IMR-90 (cell line): ENCODE measurements at regions not wholly inside any gene's neighbourhood (a gene's known extent, or its start where the extent isn't known, plus 50 kb on each side); places are given as distances from the start of the nearest gene placed in this dataset.

Experiments
- ATAC-seq: fragments of 200-7000 bp; cut with Tn5 transposase; 2 replicates; pipeline ENCODE4 v1.9.1; 2020; ENCODE audit warnings: low read depth, mild to moderate bottlenecking, moderate library complexity
- BruUV-seq: library from RNA; stranded (reverse); fragments of 400-500 nt; replicated peaks from 2 replicates; lab custom pipeline; 2021; lab: Mats Ljungman, UMichigan
- CTCF ChIA-PET: fragments of 300-600 bp; formaldehyde crosslinking; extraction: SDS; loops from one replicate; lab custom pipeline; 2021; ENCODE audit warnings: antibody characterized with exemption; lab: Yijun Ruan, JAX
- POLR2A ChIA-PET: fragments of 300-600 bp; sonication (Branson Sonifier 250); formaldehyde crosslinking; loops from one replicate; lab custom pipeline; 2022; ENCODE audit warnings: antibody characterized with exemption; ENCODE audit not compliant: unreplicated experiment; lab: Charles Lee
- DNase-seq: peaks from one replicate; pipeline ENCODE4 v3.0.0; 2013
- H2AFZ ChIP-seq: replicated peaks from 2 replicates; pipeline ENCODE3; 2013; ENCODE audit warnings: low read length, mild to moderate bottlenecking; ENCODE audit not compliant: poor library complexity
- H2AK5ac ChIP-seq: 2 replicates; pipeline ENCODE4 v1.6.1; 2013; ENCODE audit warnings: low read depth, low read length, inconsistent platforms
- H2AK9ac ChIP-seq: replicated peaks from 2 replicates; pipeline ENCODE3; 2013; ENCODE audit warnings: mild to moderate bottlenecking, low read depth, low read length, moderate library complexity; ENCODE audit not compliant: poor library complexity
- H2BK120ac ChIP-seq: 2 replicates; pipeline ENCODE4 v1.6.1; 2013; ENCODE audit warnings: low read depth, low read length, inconsistent platforms
- H2BK15ac ChIP-seq: 3 replicates; pipeline ENCODE4 v1.6.1; 2013; ENCODE audit warnings: low read depth, low read length, inconsistent platforms
- H2BK20ac ChIP-seq: 2 replicates; pipeline ENCODE4 v1.6.1; 2013; ENCODE audit warnings: low read depth, mild to moderate bottlenecking, inconsistent platforms, low read length, moderate library complexity
- H2BK5ac ChIP-seq: 2 replicates; pipeline ENCODE4 v1.6.1; 2013; ENCODE audit warnings: mild to moderate bottlenecking, low read depth, low read length, inconsistent platforms; ENCODE audit not compliant: poor library complexity, severe bottlenecking
- H3K14ac ChIP-seq: replicated peaks from 2 replicates; pipeline ENCODE4 v1.6.1; 2013; ENCODE audit warnings: low read depth, low read length, inconsistent platforms
- H3K18ac ChIP-seq: 2 replicates; pipeline ENCODE4 v1.6.1; 2013; ENCODE audit warnings: low read depth, low read length, control low read depth
- H3K23ac ChIP-seq: 2 replicates; pipeline ENCODE4 v1.6.1; 2013; ENCODE audit warnings: low read depth, low read length, inconsistent platforms
- H3K27ac ChIP-seq: 2 replicates; pipeline ENCODE4 v1.5.1; 2013; ENCODE audit warnings: mild to moderate bottlenecking, control low read depth, low read length; ENCODE audit not compliant: insufficient read depth
- H3K27me3 ChIP-seq: 2 replicates; pipeline ENCODE4 v1.6.1; 2013; ENCODE audit warnings: low read length; ENCODE audit not compliant: control insufficient read depth, insufficient read depth
- H3K36me3 ChIP-seq: 2 replicates; pipeline ENCODE4 v1.6.1; 2013; ENCODE audit warnings: low read length, mixed read lengths; ENCODE audit not compliant: control insufficient read depth, insufficient read depth
- H3K4ac ChIP-seq: 2 replicates; pipeline ENCODE4 v1.6.1; 2013; ENCODE audit warnings: low read depth, low read length, inconsistent platforms
- H3K4me1 ChIP-seq: 2 replicates; pipeline ENCODE4 v1.6.1; 2013; ENCODE audit warnings: low read length, mixed read lengths; ENCODE audit not compliant: control insufficient read depth, insufficient read depth
- H3K4me2 ChIP-seq: 2 replicates; pipeline ENCODE4 v1.6.1; 2013; ENCODE audit warnings: low read depth, mild to moderate bottlenecking, control low read depth, low read length, moderate library complexity
- H3K4me3 ChIP-seq: 2 replicates; pipeline ENCODE4 v1.5.1; 2013; ENCODE audit warnings: low read depth, mild to moderate bottlenecking, control low read depth, low read length, moderate library complexity; ENCODE audit not compliant: insufficient read depth
- H3K56ac ChIP-seq: 2 replicates; pipeline ENCODE4 v1.6.1; 2013; ENCODE audit warnings: low read length, inconsistent platforms; ENCODE audit not compliant: insufficient read depth; ENCODE audit errors: extremely low read depth
- H3K79me1 ChIP-seq, 2 experiments: 2 replicates each; pipeline ENCODE4 v1.6.1; 2013; ENCODE audit warnings: low read length in 2 of 2, inconsistent platforms in 1 of 2, low read depth in 1 of 2
- H3K9ac ChIP-seq: 2 replicates; pipeline ENCODE4 v1.6.1; 2013; ENCODE audit warnings: low read depth, low read length, control low read depth
- H3K9me1 ChIP-seq: 2 replicates; pipeline ENCODE4 v1.6.1; 2013; ENCODE audit warnings: low read length, inconsistent platforms; ENCODE audit not compliant: insufficient read depth
- H3K9me3 ChIP-seq: 2 replicates; pipeline ENCODE4 v1.6.1; 2013; ENCODE audit warnings: low read length; ENCODE audit not compliant: control insufficient read depth, insufficient read depth
- H4K20me1 ChIP-seq: 2 replicates; pipeline ENCODE4 v1.6.1; 2013; ENCODE audit warnings: low read length, inconsistent platforms; ENCODE audit not compliant: insufficient read depth
- H4K5ac ChIP-seq: 2 replicates; pipeline ENCODE4 v1.6.1; 2013; ENCODE audit warnings: mild to moderate bottlenecking, low read depth, low read length, control low read depth
- H4K8ac ChIP-seq, 2 experiments: 2 replicates each; pipeline ENCODE4 v1.6.1; 2013; ENCODE audit warnings: low read depth in 2 of 2, low read length in 2 of 2, control low read depth in 1 of 2, inconsistent platforms in 1 of 2
- H4K91ac ChIP-seq: 2 replicates; pipeline ENCODE4 v1.6.1; 2013; ENCODE audit warnings: low read depth, low read length, inconsistent platforms; ENCODE audit not compliant: insufficient read depth
- BHLHE40 ChIP-seq: fragments of 150-350 bp; IDR thresholded peaks from 2 replicates; pipeline ENCODE4 v1.6.1; 2016; ENCODE audit warnings: mild to moderate bottlenecking, low read depth, low read length
- CEBPB ChIP-seq: IDR thresholded peaks from 2 replicates; pipeline ENCODE4 v1.6.1; 2012; ENCODE audit warnings: low read depth, low read length, improper control_type of control experiment
- FOS ChIP-seq: fragments of 150-350 bp; IDR thresholded peaks from 2 replicates; pipeline ENCODE4 v1.6.1; 2016; ENCODE audit warnings: low read depth, low read length
- NFE2L2 ChIP-seq: fragments of 150-350 bp; IDR thresholded peaks from 2 replicates; pipeline ENCODE4 v1.6.1; 2016; ENCODE audit warnings: low read depth, mild to moderate bottlenecking, low read length
- POLR2A ChIP-seq: IDR thresholded peaks from 2 replicates; pipeline ENCODE4 v1.6.1; 2012; ENCODE audit warnings: mild to moderate bottlenecking, low read depth, low read length
- RAD21 ChIP-seq: IDR thresholded peaks from 2 replicates; pipeline ENCODE4 v1.6.1; 2012; ENCODE audit warnings: low read length, improper control_type of control experiment
- RCOR1 ChIP-seq: IDR thresholded peaks from 2 replicates; pipeline ENCODE4 v1.6.1; 2012; ENCODE audit warnings: mild to moderate bottlenecking, low read length, improper control_type of control experiment; ENCODE audit not compliant: insufficient replicate concordance
- WGBS, 2 experiments: methylation state at CpG; one replicate each; pipeline versions ENCODE4 v1.1.5 to v1.1.7; 2013; ENCODE audit warnings: missing lambda C conversion rate in 2 of 2; ENCODE audit not compliant: insufficient read length in 1 of 2; ENCODE audit errors: extremely low coverage in 2 of 2; 5-methylcytosine and 5-hydroxymethylcytosine counted together
- dilution Hi-C: fragments of 300-500 bp; cut with HindIII; formaldehyde crosslinking; loops from one replicate; pipeline ENCODE4 v1.14.3; 2018; ENCODE audit warnings: low sequenced_read_pairs; ENCODE audit not compliant: unreplicated experiment
- in situ Hi-C: fragments of 300-500 bp; cut with MboI; formaldehyde crosslinking; loops from 3 replicates; pipeline ENCODE4 v1.14.3; 2019; ENCODE audit warnings: low sequenced_read_pairs, inconsistent platforms, mixed read lengths
- intact Hi-C: fragments of 100-400 bp; cut with micrococcal nuclease; formaldehyde crosslinking; loops from 2 replicates; pipeline ENCODE4 v1.10.0; 2022
- TF ChIP-seq, protein P1 (sequence below): fragments of 150-350 bp; IDR thresholded peaks from 2 replicates; pipeline ENCODE4 v1.6.1; 2017; ENCODE audit warnings: mild to moderate bottlenecking, antibody characterized with exemption, low read length, low read depth
- TF ChIP-seq, protein P2 (sequence below): conservative IDR thresholded peaks from 2 replicates; pipeline ENCODE4 v1.5.1; 2012; ENCODE audit warnings: mild to moderate bottlenecking, low read depth, low read length, improper control_type of control experiment
- TF ChIP-seq, protein P3 (sequence below): fragments of 150-350 bp; IDR thresholded peaks from 2 replicates; pipeline ENCODE4 v1.6.1; 2016; ENCODE audit warnings: low read depth, mild to moderate bottlenecking, low read length, moderate library complexity, borderline replicate concordance

DNA sequence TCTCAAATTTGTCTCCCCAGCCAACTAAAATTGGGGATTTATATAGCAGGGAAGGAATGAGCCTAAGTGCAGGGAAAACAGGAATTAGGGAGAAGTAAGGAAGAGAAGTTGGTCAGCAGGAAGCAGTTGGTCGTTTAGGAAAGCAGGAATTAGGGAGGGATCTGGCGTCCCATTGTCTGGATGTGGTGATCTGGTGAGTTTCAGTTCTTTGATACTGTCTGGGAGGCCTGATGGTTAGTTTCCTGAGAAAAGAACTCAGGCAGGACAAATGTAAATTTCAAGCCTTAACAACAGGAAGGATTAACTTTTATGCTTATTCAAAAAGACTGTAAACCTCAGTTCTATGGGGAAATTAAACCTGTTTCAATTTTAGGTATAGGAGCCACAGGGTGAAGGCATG is 116.2 kb upstream of the PRL start:
- no peak overlapping the region for H2AFZ ChIP-seq
- no peaks in the 10 kb centered on the region for H3K36me3 ChIP-seq
- H3K9me3 ChIP-seq: peaks cover under 1% of the 10 kb centered on the region
- in situ Hi-C loops (no loop called here), intact Hi-C loops (no loop called here), dilution Hi-C loops (no loop called here)
- no peak overlapping the region for H4K8ac ChIP-seq
- peak overlapping the region; percentile 57; the same call in 1 of the 2 replicates for H4K5ac ChIP-seq
- H3K4me3 ChIP-seq: no peak overlapping the region
- 75% methylated on average over 2 of the region's 2 CpGs; no CpG with 5 or more reads in 1 of the 2 experiments for WGBS, 2 experiments
- TF ChIP-seq, protein P1, sequence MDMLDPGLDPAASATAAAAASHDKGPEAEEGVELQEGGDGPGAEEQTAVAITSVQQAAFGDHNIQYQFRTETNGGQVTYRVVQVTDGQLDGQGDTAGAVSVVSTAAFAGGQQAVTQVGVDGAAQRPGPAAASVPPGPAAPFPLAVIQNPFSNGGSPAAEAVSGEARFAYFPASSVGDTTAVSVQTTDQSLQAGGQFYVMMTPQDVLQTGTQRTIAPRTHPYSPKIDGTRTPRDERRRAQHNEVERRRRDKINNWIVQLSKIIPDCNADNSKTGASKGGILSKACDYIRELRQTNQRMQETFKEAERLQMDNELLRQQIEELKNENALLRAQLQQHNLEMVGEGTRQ: no peak
- no peak for TF ChIP-seq RCOR1
- TF ChIP-seq POLR2A: no peak
- TF ChIP-seq, protein P2, sequence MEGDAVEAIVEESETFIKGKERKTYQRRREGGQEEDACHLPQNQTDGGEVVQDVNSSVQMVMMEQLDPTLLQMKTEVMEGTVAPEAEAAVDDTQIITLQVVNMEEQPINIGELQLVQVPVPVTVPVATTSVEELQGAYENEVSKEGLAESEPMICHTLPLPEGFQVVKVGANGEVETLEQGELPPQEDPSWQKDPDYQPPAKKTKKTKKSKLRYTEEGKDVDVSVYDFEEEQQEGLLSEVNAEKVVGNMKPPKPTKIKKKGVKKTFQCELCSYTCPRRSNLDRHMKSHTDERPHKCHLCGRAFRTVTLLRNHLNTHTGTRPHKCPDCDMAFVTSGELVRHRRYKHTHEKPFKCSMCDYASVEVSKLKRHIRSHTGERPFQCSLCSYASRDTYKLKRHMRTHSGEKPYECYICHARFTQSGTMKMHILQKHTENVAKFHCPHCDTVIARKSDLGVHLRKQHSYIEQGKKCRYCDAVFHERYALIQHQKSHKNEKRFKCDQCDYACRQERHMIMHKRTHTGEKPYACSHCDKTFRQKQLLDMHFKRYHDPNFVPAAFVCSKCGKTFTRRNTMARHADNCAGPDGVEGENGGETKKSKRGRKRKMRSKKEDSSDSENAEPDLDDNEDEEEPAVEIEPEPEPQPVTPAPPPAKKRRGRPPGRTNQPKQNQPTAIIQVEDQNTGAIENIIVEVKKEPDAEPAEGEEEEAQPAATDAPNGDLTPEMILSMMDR: no peak
- TF ChIP-seq, protein P3, sequence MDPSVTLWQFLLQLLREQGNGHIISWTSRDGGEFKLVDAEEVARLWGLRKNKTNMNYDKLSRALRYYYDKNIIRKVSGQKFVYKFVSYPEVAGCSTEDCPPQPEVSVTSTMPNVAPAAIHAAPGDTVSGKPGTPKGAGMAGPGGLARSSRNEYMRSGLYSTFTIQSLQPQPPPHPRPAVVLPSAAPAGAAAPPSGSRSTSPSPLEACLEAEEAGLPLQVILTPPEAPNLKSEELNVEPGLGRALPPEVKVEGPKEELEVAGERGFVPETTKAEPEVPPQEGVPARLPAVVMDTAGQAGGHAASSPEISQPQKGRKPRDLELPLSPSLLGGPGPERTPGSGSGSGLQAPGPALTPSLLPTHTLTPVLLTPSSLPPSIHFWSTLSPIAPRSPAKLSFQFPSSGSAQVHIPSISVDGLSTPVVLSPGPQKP: no peak
- no peak for TF ChIP-seq CEBPB
- TF ChIP-seq BHLHE40: no peak
- TF ChIP-seq FOS: no peak
- no peak for TF ChIP-seq RAD21
- no peak for TF ChIP-seq NFE2L2
- BruUV-seq: no TSS peak
- no peaks in the 10 kb centered on the region for H4K20me1 ChIP-seq
- no peak overlapping the region for H2BK15ac ChIP-seq
- H3K23ac ChIP-seq: no peak overlapping the region
- no peak overlapping the region for H3K4me2 ChIP-seq
- peak overlapping the region; percentile 64; the same call in 1 of the 2 replicates for H3K18ac ChIP-seq
- no peaks in the 10 kb centered on the region for H3K79me1 ChIP-seq
- no peak overlapping the region for H3K14ac ChIP-seq
- no peak overlapping the region for H3K4ac ChIP-seq
- no peak overlapping the region for H3K9ac ChIP-seq
- H2AK5ac ChIP-seq: 0 out of 2 replicates have a peak overlapping the region, but pooled peaks have one; percentile 12
- no peak overlapping the region for H2BK120ac ChIP-seq
- POLR2A ChIA-PET: no interaction called here
- H3K27me3 ChIP-seq: no peaks in the 10 kb centered on the region
- no peak overlapping the region for H2AK9ac ChIP-seq
- DNase-seq: no peak
- H3K9me1 ChIP-seq: no peaks in the 10 kb centered on the region
- ATAC-seq: no peak
- no peak overlapping the region for H2BK5ac ChIP-seq
- no peak overlapping the region for H4K91ac ChIP-seq
- no peak overlapping the region for H3K27ac ChIP-seq
- no peaks in the 10 kb centered on the region; the same call in 1 of the 2 replicates for H3K4me1 ChIP-seq
- no peak overlapping the region for H2BK20ac ChIP-seq
- CTCF ChIA-PET: interaction anchor here (1.2 kb wide), 1 partner anchor 10 kb away, joined by 4 read pairs; no protein-coding TSS in a partner anchor
- no peak overlapping the region for H3K56ac ChIP-seq
